Activated CD4-positive, alpha-beta memory T cell treated with anti-CD3 and anti-CD28 coated beads for 36 hours (primary cell): ENCODE measurements at regions not wholly inside any gene's neighbourhood (a gene's known extent, or its start where the extent isn't known, plus 50 kb on each side); places are given as distances from the start of the nearest gene placed in this dataset.

ENCODE experiments used
- CTCF ChIA-PET: fragments of 350-600 bp; sonication (Branson Sonifier 250); formaldehyde crosslinking; loops from one replicate; lab custom pipeline; 2021; ENCODE audit warnings: antibody characterized with exemption, inconsistent platforms; lab: Charles Lee
- POLR2A ChIA-PET: fragments of 350-600 bp; sonication (Branson Sonifier 250); formaldehyde crosslinking; loops from one replicate; lab custom pipeline; 2021; ENCODE audit warnings: antibody characterized with exemption; lab: Charles Lee
- DNase-seq: peaks from one replicate; pipeline ENCODE4 v3.0.0-alpha.2; 2020
- H3K27ac Mint-ChIP-seq: one replicate; pipeline ENCODE4 v1.8.0; 2021; ENCODE audit warnings: mixed read lengths
- H3K27me3 Mint-ChIP-seq: one replicate; pipeline ENCODE4 v1.8.0; 2021; ENCODE audit warnings: mixed read lengths
- H3K36me3 Mint-ChIP-seq: one replicate; pipeline ENCODE4 v1.8.0; 2021; ENCODE audit warnings: mixed read lengths
- H3K4me1 Mint-ChIP-seq: one replicate; pipeline ENCODE4 v1.8.0; 2021; ENCODE audit warnings: low read depth, mixed read lengths
- H3K4me3 Mint-ChIP-seq: one replicate; pipeline ENCODE4 v1.8.0; 2021; ENCODE audit warnings: mild to moderate bottlenecking, mixed read lengths
- H3K9me3 Mint-ChIP-seq: one replicate; pipeline ENCODE4 v1.8.0; 2021; ENCODE audit warnings: mixed read lengths
- intact Hi-C: fragments of 100-400 bp; cut with micrococcal nuclease; formaldehyde crosslinking; loops from one replicate; pipeline ENCODE4 v1.15.1; 2023

DNA sequence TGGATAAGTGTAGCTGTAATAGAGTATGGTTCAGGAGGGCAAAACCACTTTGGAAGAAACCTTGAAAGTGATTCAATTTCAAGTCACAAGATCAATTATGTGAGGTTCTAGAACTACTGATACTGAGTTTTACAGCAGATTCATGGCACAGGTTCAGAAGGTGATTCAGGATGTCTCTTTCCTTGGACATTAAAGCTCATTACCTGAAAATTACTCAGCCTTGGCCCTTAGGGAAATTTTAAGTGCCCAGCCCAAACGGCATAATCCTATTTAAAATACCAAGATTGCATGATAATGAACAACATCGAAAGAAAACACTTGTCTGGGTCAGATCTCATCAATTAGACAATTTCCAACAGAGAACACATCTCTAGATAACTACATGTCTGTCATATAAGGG is 70.2 kb upstream of the SLC38A2 start:
- Mint-ChIP-seq H3K27ac (no peak overlapping the region), H3K4me3 (no peak overlapping the region), H3K36me3 (no peaks in the 10 kb centered on the region), H3K4me1 (peaks cover 5% of the 10 kb centered on the region), H3K9me3 (no peaks in the 10 kb centered on the region), H3K27me3 (no peaks in the 10 kb centered on the region)
- ChIA-PET CTCF (interaction anchor here (0.7 kb wide), 1 partner anchor 221 kb away, joined by 3 read pairs; no protein-coding TSS in a partner anchor), POLR2A (no interaction called here)
- intact Hi-C loops, result no loop called here
- DNase-seq, result no peak

DNA sequence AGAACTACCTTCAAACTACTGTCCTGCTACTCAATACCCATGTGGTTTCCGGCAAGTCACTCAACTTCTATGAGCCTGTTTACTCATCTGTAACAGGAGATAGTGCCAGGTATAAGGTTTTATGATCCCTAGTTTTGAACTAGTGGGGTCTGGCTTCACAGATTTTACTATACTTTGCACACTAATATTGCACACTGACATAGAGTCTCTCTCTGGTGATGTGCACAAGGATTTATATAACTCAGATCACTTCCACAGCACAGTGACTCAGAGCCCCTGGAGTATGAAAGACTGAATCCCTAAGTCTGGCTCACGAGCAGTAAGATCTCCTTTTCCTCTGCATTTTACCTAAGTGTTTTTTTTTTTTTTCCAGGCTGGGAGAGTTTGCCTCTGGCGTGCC is 69.7 kb upstream of the SLC38A2 start:
- ChIA-PET CTCF (interaction anchor here (0.7 kb wide), 1 partner anchor 221 kb away, joined by 3 read pairs; no protein-coding TSS in a partner anchor), POLR2A (no interaction called here)
- intact Hi-C loops, result no loop called here
- Mint-ChIP-seq H3K27ac (no peak overlapping the region), H3K4me1 (peaks cover 5% of the 10 kb centered on the region), H3K9me3 (no peaks in the 10 kb centered on the region), H3K27me3 (no peaks in the 10 kb centered on the region), H3K36me3 (no peaks in the 10 kb centered on the region), H3K4me3 (no peak overlapping the region)
- DNase-seq, result no peak

DNA sequence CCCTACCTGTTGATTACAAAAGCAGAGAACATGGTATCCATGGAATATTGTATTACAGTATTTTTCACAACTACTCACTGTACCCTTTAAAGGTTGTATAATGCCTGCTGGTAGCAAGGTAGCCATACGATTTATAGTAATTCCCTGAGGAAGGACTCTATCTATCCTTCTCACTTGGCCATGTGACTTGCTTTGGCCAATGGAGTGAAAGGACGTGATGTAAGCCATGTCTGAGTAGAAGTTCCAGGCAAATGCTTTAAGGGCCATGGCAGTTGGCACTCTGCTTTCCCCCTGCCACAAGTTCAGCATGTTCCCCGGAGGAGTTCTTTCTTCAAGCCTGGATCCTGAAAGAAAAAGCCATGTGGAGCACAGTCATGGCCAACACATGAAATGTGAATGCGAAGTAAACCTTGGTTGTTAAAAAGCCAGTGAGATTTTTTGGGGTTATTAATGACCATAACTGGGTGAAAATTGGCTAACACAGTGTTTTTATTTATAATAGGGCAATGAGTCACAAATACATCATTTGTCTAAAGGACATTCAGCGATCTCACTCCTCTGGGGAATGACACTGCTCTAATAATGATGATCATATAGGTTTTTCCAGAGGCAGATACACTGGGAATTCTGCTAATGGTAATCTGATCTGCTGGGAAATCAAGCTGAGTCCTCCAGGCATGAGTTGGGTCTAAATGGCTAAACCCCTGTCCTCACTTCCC is 67.4 kb upstream of the SLC38A2 start:
- no peak for DNase-seq
- intact Hi-C loops, result no loop called here
- ChIA-PET CTCF (no interaction called here), POLR2A (no interaction called here)
- Mint-ChIP-seq H3K27me3 (no peaks in the 10 kb centered on the region), H3K36me3 (no peaks in the 10 kb centered on the region), H3K4me3 (no peak overlapping the region), H3K9me3 (no peaks in the 10 kb centered on the region), H3K27ac (no peak overlapping the region), H3K4me1 (no peaks in the 10 kb centered on the region)

DNA sequence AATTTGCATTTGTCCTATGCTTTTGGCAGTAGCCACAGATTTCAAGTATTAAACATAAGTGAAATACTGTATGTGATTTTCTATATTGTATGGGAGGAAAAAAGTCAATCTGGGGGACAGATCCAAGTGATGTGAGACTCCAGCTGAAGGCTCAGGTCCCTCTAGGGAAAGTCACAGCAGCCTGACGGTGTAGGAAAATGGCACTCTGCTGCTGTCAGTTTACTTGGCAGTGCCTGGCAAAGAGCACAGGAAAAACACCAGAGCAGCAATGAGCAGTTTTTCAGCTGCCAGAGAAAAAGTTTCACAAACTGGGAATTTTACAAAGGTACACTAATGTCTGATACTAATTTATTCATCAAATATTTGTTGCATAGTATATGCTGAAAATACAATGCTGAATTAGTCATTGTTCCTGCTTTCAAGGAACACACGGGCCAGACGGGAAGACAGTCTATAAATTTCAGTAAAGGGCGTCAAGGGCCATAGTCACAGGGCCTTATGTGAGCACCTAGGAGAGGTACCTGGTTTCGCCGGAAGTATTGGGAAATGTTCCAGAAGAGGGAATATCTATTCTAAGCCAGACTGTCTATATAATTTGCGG is 66.2 kb upstream of the SLC38A2 start:
- H3K27me3 Mint-ChIP-seq, result no peaks in the 10 kb centered on the region
- no peaks in the 10 kb centered on the region for H3K9me3 Mint-ChIP-seq
- ChIA-PET POLR2A (no interaction called here), CTCF (no interaction called here)
- no peak overlapping the region for H3K4me3 Mint-ChIP-seq
- intact Hi-C loops, result no loop called here
- H3K4me1 Mint-ChIP-seq, result no peaks in the 10 kb centered on the region
- no peak overlapping the region for H3K27ac Mint-ChIP-seq
- H3K36me3 Mint-ChIP-seq, result no peaks in the 10 kb centered on the region
- DNase-seq, result no peak

GRCh38 chr12:46438256-46438655 is 65.7 kb upstream of the SLC38A2 start:
- CTCF ChIA-PET, result no interaction called here
- H3K4me3 Mint-ChIP-seq, result no peak overlapping the region
- POLR2A ChIA-PET, result no interaction called here
- H3K27ac Mint-ChIP-seq, result no peak overlapping the region
- intact Hi-C loops, result no loop called here
- H3K9me3 Mint-ChIP-seq, result no peaks in the 10 kb centered on the region
- DNase-seq, result no peak
- H3K4me1 Mint-ChIP-seq, result no peaks in the 10 kb centered on the region
- no peaks in the 10 kb centered on the region for H3K27me3 Mint-ChIP-seq
- H3K36me3 Mint-ChIP-seq, result no peaks in the 10 kb centered on the region

GRCh38 chr12:46437469-46437868 is 64.9 kb upstream of the SLC38A2 start:
- POLR2A ChIA-PET, result no interaction called here

GRCh38 chr12:46436747-46437146 is 64.2 kb upstream of the SLC38A2 start:
- no peak for DNase-seq
- Mint-ChIP-seq H3K4me1 (no peaks in the 10 kb centered on the region), H3K9me3 (no peaks in the 10 kb centered on the region), H3K4me3 (no peak overlapping the region), H3K36me3 (no peaks in the 10 kb centered on the region), H3K27me3 (no peaks in the 10 kb centered on the region), H3K27ac (no peak overlapping the region)
- ChIA-PET POLR2A (no interaction called here), CTCF (no interaction called here)
- intact Hi-C loops, result no loop called here

More at GRCh38 chr12:46437469-46437868, 64.9 kb upstream of the SLC38A2 start:
- H3K27me3 Mint-ChIP-seq, result no peaks in the 10 kb centered on the region
- no peak overlapping the region for H3K4me3 Mint-ChIP-seq
- intact Hi-C loops, result no loop called here
- no peak for DNase-seq
- no peak overlapping the region for H3K27ac Mint-ChIP-seq
- CTCF ChIA-PET, result no interaction called here
- H3K4me1 Mint-ChIP-seq, result no peaks in the 10 kb centered on the region
- H3K36me3 Mint-ChIP-seq, result no peaks in the 10 kb centered on the region
- no peaks in the 10 kb centered on the region for H3K9me3 Mint-ChIP-seq

- ChIA-PET POLR2A (no interaction called here), CTCF (no interaction called here)
- Mint-ChIP-seq H3K4me3 (no peak overlapping the region), H3K4me1 (peaks cover 5% of the 10 kb centered on the region), H3K27me3 (no peaks in the 10 kb centered on the region), H3K27ac (no peak overlapping the region), H3K9me3 (no peaks in the 10 kb centered on the region), H3K36me3 (no peaks in the 10 kb centered on the region)
- DNase-seq, result no peak
- intact Hi-C loops, result no loop called here
Measured at GRCh38 chr12:46435625-46436024, 63.1 kb upstream of the SLC38A2 start.

DNA sequence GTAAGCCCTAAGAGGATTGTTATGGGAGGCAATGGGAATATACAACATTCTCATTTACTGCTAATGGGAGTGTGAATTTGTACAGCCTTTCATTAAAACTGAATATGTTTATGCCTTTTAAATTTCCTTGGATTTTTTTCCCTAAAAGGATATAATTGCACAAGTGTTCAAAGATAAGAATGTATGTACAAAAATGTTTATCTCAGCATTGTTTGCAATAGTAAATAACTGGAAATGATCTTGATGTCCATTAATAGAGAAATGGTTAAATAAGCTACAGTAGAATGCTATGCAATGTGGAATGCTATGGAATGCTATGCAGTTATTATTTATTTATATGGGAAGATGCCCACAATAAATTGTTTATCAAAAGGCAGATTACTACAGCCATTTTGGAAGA is 62.5 kb upstream of the SLC38A2 start:
- ChIA-PET POLR2A (no interaction called here), CTCF (no interaction called here)
- Mint-ChIP-seq H3K27me3 (no peaks in the 10 kb centered on the region), H3K4me1 (peaks cover 10% of the 10 kb centered on the region), H3K9me3 (no peaks in the 10 kb centered on the region), H3K4me3 (no peak overlapping the region), H3K27ac (no peak overlapping the region), H3K36me3 (no peaks in the 10 kb centered on the region)
- intact Hi-C loops, result no loop called here
- no peak for DNase-seq

DNA sequence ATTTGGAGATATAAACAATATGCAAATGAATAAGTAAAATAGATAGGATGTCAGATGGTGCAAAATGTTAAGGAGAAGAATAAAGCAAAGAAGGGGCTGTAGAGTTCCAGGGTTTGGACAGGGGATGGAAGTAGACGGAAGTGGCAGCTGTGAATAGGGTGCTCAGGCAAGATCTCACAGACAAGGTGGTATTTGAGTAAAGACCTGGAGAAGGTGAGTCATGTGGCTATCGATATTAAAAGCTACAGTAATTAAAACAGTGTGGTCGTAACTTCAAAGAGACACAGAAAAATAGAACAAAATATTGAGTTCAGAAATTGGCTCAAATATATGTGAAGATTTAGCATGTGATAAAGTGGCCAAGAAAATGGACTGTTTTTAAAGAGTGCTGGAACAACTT is 61.3 kb upstream of the SLC38A2 start:
- Mint-ChIP-seq H3K36me3 (no peaks in the 10 kb centered on the region), H3K27me3 (no peaks in the 10 kb centered on the region), H3K4me3 (no peak overlapping the region), H3K27ac (no peak overlapping the region), H3K9me3 (no peaks in the 10 kb centered on the region), H3K4me1 (peaks cover 15% of the 10 kb centered on the region)
- intact Hi-C loops, result no loop called here
- DNase-seq, result no peak
- ChIA-PET POLR2A (no interaction called here), CTCF (no interaction called here)

GRCh38 chr12:46432325-46432724 is 59.8 kb upstream of the SLC38A2 start:
- ChIA-PET POLR2A (interaction anchor here (0.6 kb wide), 1 partner anchor 117 kb away, joined by 3 read pairs; no protein-coding TSS in a partner anchor), CTCF (no interaction called here)
- H3K4me3 Mint-ChIP-seq, result no peak overlapping the region
- intact Hi-C loops, result no loop called here
- peaks cover 2% of the 10 kb centered on the region for H3K36me3 Mint-ChIP-seq
- DNase-seq, result no peak
- peaks cover 15% of the 10 kb centered on the region for H3K4me1 Mint-ChIP-seq
- H3K27ac Mint-ChIP-seq, result no peak overlapping the region
- H3K9me3 Mint-ChIP-seq, result no peaks in the 10 kb centered on the region
- no peaks in the 10 kb centered on the region for H3K27me3 Mint-ChIP-seq

DNA sequence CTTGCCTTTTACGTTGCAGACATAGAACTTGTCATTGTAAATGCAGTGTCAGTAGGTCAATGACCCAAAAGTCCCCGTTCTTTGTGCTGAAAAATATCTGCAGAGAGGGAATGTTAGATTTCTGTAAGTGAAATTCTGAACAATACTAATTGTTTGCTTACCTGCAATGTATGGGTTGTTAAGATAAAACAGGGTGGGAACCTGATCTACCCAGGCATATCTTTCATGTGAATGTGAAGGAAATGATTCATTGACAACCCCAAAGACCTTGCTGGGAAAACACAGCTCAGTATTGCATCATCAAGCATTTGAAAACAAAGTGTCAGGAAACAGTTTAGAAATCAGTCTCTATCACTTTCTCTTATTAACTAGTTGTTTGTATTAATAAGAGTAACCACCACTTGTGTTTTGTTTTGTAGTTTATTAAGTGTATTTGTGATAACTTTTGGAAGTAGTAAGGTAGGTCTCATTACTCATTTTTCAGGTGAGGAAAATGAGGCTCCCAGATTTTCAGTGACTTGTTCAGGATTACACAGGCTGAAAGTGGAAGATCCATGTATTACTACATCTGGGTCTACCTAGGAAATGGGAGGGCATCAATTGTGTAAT is 57.9 kb upstream of the SLC38A2 start:
- DNase-seq, result no peak
- peaks cover 15% of the 10 kb centered on the region for H3K4me1 Mint-ChIP-seq
- CTCF ChIA-PET, result no interaction called here
- H3K27ac Mint-ChIP-seq, result peak overlapping the region; percentile 74
- POLR2A ChIA-PET, result no interaction called here
- H3K27me3 Mint-ChIP-seq, result no peaks in the 10 kb centered on the region
- peak overlapping the region; percentile 6 for H3K4me3 Mint-ChIP-seq
- H3K9me3 Mint-ChIP-seq, result peaks cover 7% of the 10 kb centered on the region
- H3K36me3 Mint-ChIP-seq, result peaks cover 2% of the 10 kb centered on the region
- intact Hi-C loops, result loop anchor here (1.0 to 2.0 kb wide), 2 partner anchors 26 to 48 kb away; no protein-coding TSS in a partner anchor
